LNCAP (cell line): ENCODE measurements at regions not wholly inside any gene's neighbourhood (a gene's known extent, or its start where the extent isn't known, plus 50 kb on each side); places are given as distances from the start of the nearest gene placed in this dataset.

ENCODE experiments used
- CTCF ChIP-seq: fragments of 450-650 bp; IDR thresholded peaks from 2 replicates; pipeline ENCODE4 v1.5.1; 2017; ENCODE audit warnings: mild to moderate bottlenecking

- no peak for TF ChIP-seq CTCF
These were observed 92.1 kb upstream of the FGFR2 start for GRCh38 chr10:121690152-121690848.

GRCh38 chr10:121687095-121687813 lies 89.0 kb upstream of the FGFR2 start:
- no peak for TF ChIP-seq CTCF

GRCh38 chr10:121684276-121684675 lies 86.0 kb upstream of the FGFR2 start:
- no peak for TF ChIP-seq CTCF

GRCh38 chr10:121683816-121684215 lies 85.6 kb upstream of the FGFR2 start:
- TF ChIP-seq CTCF: no peak

- no peak for TF ChIP-seq CTCF
These were observed 85.1 kb upstream of the FGFR2 start for GRCh38 chr10:121683366-121683765.

- TF ChIP-seq CTCF: no peak
These were observed 83.9 kb upstream of the FGFR2 start for GRCh38 chr10:121681997-121682687.

- TF ChIP-seq CTCF: no peak
These were observed 82.8 kb upstream of the FGFR2 start for GRCh38 chr10:121680879-121681655.
